ENCODE measurements at regions not wholly inside any gene's neighbourhood (a gene's known extent, or its start where the extent isn't known, plus 50 kb on each side); places are given as distances from the start of the nearest gene placed in this dataset.

DNA sequence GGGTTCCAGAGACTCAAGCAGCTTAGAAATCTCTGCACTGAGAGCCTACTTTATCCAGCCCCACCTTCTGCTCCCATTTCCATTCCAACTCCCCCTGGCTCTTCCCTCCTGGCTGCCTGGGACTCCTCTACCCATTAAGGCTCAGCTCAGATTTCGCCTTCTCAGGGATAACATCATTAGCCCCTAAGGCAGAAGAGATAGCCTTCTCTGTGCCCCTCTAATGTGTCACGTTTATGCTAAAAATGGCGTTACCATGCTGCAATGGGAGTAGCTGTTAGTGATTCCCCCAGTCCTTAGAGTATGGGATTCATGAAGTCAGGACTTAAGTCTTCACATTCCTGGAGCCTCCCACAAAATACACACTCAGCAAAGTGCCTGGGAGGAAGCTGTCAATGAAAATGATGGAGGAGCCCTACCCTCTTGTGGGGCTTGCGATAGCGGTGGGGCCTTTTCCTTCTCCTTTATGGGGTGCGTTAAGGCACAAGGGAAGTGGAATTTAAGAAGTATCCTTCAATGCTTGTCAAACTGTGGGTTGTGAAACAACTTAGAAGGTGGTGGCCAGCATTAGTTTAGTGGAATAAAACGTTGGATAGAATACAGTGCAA lies 144.7 kb upstream of the COPS8 start:
- DNase-seq: no peak

DNA sequence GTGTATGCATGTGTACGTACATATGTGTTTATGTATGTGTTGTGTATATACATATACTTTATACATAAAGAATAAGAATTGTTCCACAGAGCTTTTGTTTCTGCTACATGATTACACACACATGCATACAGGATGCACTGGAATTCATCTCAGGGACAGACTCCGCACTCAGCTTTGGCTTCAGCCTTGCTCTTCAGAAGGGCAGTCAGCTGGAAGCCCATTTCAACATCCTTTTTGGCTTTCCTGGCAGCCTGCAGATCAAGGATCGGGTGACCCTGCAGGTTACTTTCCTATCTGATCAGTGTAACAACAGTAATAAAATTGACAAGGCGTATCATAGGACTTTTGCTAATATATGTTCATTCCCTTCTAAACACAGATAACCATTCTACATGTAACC lies 144.1 kb upstream of the COPS8 start:
- no peak for DNase-seq

DNA sequence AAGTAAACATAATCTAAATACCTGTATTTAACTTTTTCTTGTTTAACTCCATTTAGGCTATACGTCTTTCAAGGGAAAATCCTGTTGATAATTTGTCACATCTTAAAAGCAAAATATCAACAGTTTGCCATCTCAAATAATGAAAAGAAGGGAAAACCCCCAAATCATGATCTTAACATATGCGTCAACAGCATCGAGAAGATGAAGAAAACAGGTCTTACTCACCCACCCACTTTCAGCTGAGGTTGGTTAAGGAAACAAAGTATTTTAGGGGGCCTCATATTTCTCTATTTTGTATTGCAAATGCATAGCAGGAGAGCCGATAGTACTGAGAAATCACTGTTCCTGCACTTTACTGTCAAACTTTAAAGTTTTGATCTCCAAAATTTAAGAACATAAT lies 143.1 kb upstream of the COPS8 start:
- no peak for DNase-seq

DNA sequence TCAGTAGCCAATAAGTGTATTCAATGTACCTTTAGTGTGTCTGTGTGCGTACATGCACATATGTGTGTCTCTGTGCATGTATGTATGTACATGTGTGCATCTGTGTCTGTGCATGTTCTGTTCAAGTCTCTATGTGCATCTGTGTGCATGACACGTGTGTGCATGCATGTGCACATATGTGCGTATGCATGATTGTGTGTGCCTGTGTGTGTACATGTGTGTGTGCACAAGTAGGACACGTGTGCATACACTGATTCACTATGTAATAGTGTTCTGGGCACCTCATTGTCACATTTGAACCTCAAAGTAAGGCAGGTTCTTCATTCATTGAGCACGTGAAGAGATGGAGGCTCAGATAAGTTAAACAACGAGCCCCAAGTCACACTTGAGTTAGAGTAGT lies 142.6 kb upstream of the COPS8 start:
- no peak for DNase-seq

DNA sequence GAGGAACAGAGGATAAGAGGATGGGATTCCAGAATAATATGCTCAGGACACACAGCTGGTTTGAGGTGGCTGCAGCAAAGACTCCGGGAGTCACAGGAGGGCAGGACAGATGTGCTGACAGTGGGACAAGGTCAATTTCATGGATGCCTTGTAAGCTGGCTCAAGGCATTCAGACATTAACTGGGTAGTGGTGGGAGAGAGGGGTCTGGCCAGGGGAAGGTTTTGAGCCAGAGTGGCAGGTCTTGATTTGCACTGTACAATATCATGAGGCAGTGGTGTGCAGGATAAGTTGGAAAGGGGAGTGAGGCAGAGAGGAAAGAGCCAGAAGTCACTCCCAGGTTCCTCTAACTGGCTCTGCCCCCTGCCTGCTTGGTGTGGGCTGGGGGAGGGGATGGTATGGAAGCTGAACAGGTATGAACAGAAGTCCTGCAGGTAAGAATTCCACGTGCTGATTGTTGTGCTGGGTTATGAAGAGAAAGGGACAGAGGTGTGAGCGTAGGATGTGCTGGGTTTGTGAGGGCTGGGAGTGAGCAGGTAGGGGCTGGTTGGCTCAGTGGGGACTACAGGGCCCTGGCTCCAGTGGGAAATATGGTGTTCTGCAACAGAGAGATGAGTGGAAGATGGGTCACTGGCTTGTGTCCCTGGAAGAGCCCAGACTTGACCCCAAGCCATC lies 141.7 kb upstream of the COPS8 start:
- DNase-seq: no peak

DNA sequence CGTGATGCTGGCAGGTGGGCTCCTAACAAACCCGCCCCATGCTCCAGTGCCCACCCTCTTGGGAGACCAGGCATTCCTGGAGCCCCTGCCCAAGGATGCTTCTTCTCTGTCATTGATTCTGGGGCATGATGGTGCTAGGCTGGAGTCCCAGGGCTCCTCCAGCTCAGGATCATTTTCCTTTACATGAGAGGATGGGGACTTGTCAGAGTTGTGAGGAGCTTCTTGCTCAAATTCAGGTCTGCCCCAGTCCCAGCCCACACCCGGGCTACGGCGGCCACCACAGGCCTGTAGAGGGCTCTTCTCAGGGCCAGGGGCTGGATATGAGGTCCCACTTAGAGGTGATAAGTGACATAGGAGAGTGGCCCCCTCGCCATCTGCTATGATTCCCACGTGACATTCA lies 141.1 kb upstream of the COPS8 start:
- no peak for DNase-seq

DNA sequence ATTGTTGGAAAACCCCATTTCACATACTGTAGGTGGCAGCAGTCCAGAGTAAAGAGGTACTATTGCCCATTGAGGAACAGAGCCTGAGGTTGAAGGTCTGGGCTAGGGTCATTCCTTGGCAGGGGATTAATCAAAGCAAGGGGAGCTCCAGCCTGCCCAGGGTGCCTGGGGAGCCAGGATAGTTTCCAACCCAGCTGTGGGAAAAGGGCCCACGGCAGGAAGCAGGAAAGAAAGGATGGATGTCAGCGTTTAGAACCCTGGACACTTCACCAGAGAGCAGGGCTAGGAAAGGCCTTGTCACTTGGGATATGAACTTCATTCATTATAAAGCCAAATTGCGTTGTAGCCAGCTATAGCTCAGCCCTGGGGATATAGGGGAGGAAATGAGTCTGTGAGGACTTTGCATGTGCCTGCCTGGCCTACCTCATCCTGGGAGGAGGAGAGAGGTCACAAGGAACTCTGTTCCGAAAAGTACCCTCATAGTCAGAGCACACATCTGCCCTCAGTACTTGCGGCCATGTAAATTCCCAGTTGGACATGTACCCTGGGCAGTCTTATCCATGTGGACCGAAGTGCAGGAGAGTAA lies 140.2 kb upstream of the COPS8 start:
- DNase-seq: no peak

DNA sequence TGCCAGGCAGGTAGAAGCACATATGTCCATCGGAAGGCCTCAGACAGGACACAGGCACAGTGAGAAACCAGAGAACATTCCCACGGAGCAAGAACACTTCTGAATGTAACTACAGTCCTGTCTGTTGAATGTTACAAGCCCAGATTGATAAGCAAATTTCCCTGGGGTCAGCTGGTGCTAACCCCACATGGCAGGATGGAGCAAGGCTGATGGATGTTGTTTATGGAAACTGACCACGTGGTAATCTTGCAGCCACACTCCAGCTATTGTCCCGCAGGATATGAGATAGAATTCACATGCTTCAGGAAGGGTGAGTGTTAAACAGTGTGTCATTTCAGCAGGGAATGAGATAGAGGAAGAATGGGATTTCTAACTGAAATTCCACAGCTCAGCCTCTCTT lies 138.8 kb upstream of the COPS8 start:
- DNase-seq: no peak

DNA sequence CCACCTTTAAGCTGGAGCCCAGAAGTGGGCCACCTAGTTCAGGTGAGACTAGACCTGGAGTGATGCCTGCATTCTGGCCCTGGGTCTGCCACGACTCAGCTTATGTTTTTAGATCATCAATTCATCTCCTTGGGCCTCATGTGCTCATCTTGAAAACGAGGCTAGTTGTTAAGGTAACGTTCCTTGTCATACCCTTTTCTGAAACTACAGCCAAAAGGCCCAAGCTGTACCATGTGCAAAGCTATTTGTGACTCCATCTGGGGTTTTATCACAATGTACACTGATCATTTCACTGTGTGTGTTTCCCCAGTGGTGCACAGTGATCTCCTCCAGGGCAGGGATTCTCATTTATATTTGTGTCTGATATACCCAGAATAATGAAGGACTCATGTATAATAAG lies 138.4 kb upstream of the COPS8 start:
- no peak for DNase-seq

DNA sequence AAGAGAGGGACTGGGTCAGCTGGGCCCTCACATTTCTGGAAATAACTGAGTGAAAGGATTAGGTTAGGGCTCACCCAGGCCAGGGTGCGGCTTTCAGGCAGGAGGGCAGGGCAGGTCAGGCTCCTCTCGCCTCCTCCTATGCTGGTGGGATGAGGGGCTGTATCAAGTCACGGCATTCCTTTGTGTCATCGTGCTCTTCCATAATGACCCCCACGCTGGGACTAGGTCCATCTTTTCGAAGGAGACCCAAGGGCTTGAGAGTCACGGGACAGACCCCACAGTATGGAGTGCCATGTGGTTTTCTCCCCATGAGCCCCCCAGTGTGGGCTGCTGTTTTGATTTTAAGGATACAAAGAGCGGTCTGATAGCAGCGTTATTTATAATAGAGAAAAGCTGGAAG lies 137.8 kb upstream of the COPS8 start:
- DNase-seq: no peak

DNA sequence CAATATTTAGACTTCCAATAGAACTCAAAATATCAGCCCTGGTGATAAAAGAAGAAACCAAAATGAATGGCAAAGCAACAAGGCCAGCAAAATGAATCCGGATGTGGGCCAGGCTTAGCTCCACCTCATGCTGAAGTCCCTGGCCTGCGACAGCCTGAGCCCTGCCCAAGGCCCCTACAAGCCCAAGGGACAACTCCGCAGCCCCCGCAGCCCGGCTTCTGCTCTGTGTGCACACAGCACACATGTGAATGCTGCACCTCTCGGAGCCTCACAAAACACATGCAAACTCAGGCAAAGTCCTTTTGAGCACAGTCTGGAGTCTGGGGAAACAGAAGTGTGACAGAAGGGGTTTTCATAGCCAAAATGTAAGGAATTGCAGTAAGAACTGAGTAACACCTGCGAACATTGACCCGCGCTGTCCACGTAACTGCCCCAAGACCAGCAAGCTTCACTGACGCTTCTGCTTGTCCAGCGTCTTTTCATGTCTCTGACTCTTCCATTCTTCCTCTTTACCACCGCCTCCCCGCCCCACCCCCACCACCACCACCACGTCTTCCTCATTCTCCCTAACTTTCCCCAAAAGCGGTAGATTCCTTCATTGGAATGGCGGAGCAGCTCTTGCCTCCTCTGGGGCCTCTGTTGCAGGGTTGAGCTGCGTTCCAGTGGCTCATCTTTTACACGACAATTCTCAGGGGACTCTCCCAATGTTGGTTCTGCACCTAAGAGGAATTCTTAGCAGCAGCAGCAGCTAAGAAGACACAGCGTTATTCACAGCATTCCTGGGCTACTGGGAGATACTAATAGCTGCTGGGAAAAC lies 136.4 kb upstream of the COPS8 start:
- DNase-seq: no peak

DNA sequence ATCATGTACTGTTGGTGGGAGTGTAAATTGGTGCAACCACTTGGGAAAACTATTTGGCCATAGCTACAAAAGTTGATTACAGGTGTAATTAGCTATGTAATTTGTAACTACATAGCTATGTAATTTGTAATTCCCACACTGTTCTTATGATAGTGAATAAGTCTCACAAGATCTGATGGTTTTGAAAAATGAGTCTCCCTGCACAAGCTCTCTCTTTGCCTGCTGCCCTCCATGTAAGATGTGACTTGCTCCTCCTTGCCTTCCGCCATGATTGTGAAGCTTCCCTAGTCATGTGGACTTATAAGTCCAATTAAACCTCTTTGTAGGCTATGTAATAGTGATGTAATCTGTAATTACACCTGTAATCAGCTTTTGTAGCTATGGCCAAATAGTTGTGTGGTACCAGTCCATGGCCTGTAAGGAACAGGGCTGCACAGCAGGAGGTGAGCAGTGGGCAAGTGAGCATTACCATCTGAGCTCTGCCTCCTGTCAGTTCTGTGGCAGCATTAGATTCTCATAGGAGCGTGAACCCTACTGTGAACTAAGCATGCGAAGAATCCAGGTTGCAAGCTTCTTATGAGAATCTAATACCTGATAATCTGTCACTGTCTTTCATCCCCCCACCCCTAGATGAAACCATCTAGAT lies 133.7 kb upstream of the COPS8 start:
- DNase-seq: no peak

DNA sequence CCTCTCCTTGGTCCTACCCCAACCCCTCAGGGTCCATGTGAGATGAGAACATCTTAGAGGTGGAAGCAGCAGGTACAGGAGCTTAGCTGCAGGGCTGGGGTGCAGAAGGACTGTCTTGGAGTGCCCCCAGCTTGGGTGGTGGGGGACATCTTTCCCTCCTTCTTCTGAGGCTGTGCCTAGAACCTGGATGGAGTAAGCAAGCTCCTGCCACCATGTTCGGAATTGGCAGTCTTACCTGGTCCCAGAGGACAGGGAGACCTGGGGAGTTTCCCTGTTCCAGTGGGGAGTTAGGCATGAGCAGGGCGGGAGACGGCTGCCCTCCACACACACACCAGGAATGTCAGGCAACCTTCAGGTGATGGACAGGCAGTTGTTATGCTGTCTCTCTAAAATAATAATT lies 131.0 kb upstream of the COPS8 start:
- DNase-seq: no peak

DNA sequence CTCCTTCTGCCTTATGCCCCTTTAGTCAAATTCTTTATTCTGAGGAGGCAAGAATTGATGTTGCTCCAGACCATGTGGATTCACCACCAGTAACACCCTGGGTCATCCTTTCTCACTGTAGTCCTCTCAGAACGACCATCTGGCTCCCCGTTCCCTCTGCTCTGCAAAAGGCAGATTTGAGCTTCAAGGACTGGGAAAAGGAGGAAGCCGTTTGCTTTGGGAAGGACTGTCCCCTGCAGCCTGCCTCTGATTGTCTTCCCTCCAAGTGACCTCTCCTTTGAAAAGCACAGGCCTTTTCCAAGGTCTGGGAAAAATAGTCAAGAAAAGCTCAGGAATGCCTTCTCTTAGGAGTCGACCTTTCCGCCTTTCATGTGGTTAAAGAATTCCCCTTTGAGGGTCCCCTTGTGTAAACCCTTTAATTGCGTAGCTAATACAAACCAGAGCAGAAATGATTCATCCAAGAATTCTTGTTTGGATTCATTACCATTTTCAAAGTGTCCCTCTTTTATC lies 130.1 kb upstream of the COPS8 start:
- DNase-seq: no peak

DNA sequence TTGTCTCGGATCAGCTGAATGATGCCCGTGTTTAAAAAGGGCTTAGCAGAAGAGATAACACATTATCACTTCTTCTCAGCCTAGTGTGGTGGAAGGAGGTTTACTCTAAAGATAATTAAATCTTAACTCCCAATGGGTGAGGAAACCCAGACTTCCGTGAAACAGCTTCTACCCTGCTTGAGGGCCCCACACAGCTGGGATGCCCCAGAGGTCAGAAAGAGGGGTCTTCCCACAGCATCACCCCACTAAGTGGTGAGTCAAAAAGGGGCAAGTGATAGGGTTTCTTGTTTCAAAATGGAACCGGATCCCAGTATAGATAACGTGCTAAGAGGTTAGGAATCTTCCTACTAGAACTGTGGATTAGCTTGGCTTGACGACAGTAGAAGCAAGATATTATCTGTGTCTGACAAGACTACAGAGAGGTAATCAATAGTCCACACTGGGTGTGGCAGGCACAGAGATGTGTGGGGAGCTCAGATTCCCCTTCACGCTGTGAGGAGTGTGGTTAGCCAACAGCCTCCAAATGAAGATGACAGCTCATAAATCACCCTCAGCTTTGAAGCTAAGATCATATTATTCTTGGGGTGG lies 129.6 kb upstream of the COPS8 start:
- DNase-seq: no peak

DNA sequence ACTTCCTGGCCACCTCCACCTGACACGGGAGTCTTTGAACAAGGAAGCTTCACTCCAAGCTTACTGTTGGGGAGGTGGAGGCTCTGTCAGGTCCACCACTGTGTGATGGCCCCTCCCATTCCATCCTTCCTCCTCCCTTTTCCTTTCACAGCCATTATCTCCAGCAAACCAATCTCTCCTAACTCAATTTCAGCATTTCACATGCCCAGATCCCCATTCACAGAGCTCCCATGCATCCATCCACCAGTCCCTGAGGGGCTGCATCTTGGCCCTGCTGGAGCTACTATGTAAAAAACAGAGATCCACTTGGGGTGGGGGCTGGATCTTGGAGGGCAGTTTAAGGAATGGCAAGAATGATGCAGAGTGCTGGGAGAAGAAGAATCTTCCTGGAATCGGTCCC lies 129.0 kb upstream of the COPS8 start:
- DNase-seq: no peak

DNA sequence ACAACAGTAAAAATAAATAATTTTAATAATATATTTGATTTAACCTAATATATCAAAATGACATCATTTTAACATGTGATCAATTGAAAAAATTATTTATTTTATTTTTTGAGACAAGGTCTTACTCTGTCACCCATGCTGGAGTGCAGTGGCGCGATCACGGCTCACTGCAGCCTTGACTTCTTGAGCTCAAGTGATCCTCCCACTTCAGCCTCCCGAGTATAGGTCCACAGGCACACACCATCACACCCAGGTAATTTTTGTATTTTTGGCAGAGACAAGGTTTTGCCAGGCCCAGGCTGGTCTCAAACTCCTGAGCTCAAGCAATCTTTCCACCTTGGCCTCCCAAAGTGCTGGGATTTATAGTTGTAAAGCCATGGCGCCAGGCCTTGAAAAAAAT lies 126.7 kb upstream of the COPS8 start:
- no peak for DNase-seq

DNA sequence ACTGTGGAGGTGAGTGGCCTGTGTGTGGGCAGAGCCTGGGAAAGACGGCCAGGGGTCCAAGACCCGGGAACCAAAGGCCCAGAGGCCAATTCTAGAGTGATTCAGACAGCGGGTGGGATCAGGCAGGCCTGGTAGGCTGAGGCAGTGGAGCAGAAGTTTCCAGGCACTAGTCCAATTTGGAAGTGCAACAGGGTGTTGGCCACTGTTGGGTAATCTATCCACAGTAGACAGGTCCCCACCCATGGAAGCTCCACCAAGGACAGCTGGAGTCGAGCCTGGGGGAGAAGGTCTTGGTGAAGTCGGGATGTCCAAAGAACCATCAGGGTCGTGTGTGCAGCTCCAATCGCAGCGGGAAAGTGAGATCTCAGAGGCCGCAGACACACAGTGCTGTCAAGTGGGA lies 125.8 kb upstream of the COPS8 start:
- DNase-seq: no peak

DNA sequence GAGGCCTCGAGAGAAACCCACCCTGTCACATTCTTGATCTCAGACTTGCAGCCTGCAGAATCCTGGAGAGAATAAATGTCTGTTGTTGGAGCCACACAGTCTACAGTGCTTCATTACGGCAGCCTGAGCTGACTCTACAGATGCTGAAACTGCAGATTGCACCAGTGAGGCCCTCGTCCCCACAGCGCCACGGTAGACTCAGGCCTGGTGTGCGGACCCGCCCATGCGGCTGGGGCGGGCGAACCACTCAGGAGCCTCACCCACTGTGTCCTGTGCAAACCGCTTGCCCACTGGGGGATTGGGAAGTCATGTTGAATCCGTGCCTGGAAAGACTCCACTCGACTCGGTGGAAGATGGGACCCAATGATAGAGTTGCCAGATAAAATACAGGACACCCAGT lies 125.2 kb upstream of the COPS8 start:
- DNase-seq: no peak

DNA sequence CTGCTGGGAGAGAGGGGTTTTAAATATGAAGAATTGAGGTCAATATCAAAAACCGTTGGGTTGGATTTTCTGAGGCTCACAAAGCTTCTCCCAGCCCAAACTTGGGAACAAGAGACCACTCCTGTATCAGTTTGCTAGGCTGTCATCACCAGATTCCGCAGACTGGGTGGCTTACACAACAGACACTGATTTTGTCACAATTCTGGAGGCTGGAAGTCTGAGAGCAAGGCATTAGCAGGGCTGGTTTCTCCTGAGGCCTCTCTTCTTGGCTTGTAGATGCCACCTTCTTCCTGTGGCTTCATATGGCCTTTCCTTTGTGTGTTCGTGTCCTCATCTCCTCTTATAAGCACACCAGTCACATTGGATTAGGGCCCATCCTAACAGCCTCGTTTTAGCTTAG lies 122.9 kb upstream of the COPS8 start:
- no peak for DNase-seq

DNA sequence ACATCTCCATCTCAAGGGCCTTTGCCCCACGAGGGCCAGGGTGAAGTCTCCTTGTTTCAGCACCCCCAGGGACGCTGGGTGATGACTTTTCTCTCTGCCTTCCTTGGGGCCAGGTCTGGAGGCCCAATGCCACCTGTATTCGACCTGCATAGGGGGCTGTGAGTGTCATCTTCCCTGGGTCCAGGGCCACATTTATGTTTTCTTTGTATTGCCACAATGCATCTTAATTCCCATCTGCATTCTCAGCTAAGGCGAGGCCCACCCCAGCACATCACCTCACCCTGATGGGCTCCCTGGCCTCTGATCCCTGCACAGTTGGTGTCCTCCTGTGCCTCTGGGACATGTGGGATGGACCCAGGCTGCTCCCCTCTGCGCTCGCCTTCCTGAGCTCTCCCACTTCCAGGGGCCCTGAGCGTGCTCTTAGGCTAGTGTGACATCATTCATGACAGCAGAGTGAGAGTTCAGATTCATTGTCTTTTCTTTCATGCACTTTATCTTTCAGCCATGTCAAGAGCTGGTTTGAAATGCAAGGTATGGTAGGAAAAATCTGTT lies 122.0 kb upstream of the COPS8 start:
- no peak for DNase-seq

DNA sequence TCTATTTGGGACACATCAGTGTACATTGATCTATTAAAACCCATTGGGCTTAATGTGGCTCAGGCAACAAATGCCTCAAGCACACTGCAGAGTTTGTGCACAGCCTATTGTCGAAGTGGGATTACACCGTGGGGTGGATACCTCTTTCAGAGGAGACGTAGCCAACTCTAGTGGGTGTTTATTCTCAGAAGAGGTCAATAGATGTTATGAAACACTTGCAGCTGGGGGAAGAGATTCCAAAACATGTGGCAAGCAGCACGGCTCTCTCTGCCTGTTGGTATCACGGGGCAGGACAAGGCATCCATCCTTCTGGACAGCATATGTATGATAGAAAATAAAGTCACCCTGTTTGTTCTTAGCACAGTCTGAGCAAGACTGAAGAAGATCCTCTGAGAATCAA lies 121.4 kb upstream of the COPS8 start:
- no peak for DNase-seq
